Esophagus squamous epithelium (tissue), 5 donors: ENCODE measurements at regions not wholly inside any gene's neighbourhood (a gene's known extent, or its start where the extent isn't known, plus 50 kb on each side); places are given as distances from the start of the nearest gene placed in this dataset.
A peak's percentile ranks its signal among the peaks of the same experiment; 100 is the strongest.
"Not testable (repeated sequence)": the region's sequence is repeated elsewhere in the genome, so short reads cannot be mapped to it uniquely, and the experiment has no call there.

ENCODE experiments used
- DNase-seq: peaks from one replicate; lab custom pipeline; 2025; lab: John Stamatoyannopoulos, UW
- H3K27ac ChIP-seq, 4 donors: fragments of 200-600 bp; sonication (generic); one replicate each; pipeline ENCODE4 v1.5.1; 2016 to 2019; ENCODE audit warnings: mild to moderate bottlenecking in 1 of 4
- H3K27me3 ChIP-seq, 4 donors: fragments of 200-600 bp; sonication (generic); 1 replicate in 3 of 4; 2 replicates in 1 of 4; pipeline versions ENCODE4 v1.5.1 to v1.6.0; 2017 to 2021; ENCODE audit warnings: antibody characterized with exemption in 1 of 4
- H3K36me3 ChIP-seq, 3 donors: fragments of 200-600 bp; sonication (generic); one replicate each; pipeline ENCODE4 v1.5.1; 2016 to 2019
- H3K4me1 ChIP-seq, 3 donors: fragments of 200-600 bp; sonication (generic); one replicate each; pipeline ENCODE4 v1.5.1; 2017 to 2019
- H3K4me3 ChIP-seq, 4 donors: fragments of 200-600 bp; sonication (generic); 1 replicate in 3 of 4; 2 replicates in 1 of 4; pipeline ENCODE4 v1.5.1; 2016 to 2019; ENCODE audit warnings: mild to moderate bottlenecking in 2 of 4, moderate library complexity in 1 of 4
- H3K9me3 ChIP-seq, 3 donors: fragments of 200-600 bp; sonication (generic); one replicate each; pipeline ENCODE4 v1.5.1; 2016 to 2019
- POLR2A ChIP-seq, 4 donors: fragments of 450-650 bp; IDR thresholded peaks; one replicate each; pipeline ENCODE4 v1.6.1; 2017; ENCODE audit warnings: antibody characterized with exemption in 4 of 4, mild to moderate bottlenecking in 4 of 4, moderate library complexity in 3 of 4
- WGBS, 2 donors: methylation state at CpG; one replicate each; pipeline ENCODE4 v1.1.5; 2018; 5-methylcytosine and 5-hydroxymethylcytosine counted together
- intact Hi-C: fragments of 100-400 bp; cut with DNase I; formaldehyde crosslinking; loops from one replicate; pipeline ENCODE4 v1.15.0; 2022
- TF ChIP-seq, protein P1 (sequence below), 6 experiments: fragments of 450-650 bp in 4 of 6; fragments of 200-600 bp in 2 of 6; sonication (generic) in 2 of 6; IDR thresholded peaks; one replicate each; pipeline ENCODE4 v1.5.1; 2016 to 2019; ENCODE audit warnings: antibody characterized with exemption in 6 of 6, mild to moderate bottlenecking in 4 of 6, moderate library complexity in 4 of 6
- donor health status: DM: yes; HTN: yes; CAD: no.

DNA sequence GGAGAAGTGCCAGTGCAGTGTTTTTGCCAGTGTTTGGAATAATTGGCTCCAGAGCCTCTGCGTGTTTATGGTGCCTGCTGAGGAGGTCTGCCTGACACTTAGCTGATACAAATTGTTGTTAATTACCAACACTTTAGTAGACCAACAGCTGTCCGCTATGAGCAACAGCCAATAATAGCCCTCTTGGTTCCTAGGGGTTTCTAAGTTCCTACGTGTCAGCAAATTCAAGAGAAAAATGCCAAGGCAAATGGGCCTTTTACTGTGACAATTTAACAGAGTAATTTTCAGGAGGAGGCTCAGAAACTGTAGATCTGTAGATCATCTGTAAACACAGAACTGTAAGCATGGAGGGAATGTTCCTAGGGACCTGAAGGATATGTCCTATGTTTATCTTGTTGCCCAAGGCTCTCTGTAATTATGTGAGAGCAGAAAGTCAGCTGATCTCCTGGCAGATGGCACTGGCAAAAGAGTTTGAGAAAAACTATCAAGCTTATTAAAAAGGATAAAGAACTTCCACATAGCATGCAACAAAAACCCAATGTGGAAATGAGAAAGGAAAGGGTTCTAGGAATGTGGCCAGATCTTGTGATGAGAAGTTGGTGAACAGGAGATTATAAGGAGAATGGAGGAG, 157.7 kb downstream of the GJA1 start:
- no peak for DNase-seq
- TF ChIP-seq POLR2A (IDR thresholded peaks at IDR 0.05), result no peak
- TF ChIP-seq, protein P1, sequence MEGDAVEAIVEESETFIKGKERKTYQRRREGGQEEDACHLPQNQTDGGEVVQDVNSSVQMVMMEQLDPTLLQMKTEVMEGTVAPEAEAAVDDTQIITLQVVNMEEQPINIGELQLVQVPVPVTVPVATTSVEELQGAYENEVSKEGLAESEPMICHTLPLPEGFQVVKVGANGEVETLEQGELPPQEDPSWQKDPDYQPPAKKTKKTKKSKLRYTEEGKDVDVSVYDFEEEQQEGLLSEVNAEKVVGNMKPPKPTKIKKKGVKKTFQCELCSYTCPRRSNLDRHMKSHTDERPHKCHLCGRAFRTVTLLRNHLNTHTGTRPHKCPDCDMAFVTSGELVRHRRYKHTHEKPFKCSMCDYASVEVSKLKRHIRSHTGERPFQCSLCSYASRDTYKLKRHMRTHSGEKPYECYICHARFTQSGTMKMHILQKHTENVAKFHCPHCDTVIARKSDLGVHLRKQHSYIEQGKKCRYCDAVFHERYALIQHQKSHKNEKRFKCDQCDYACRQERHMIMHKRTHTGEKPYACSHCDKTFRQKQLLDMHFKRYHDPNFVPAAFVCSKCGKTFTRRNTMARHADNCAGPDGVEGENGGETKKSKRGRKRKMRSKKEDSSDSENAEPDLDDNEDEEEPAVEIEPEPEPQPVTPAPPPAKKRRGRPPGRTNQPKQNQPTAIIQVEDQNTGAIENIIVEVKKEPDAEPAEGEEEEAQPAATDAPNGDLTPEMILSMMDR (IDR thresholded peaks at IDR 0.05), result no peak
- H3K27me3 ChIP-seq, result no peaks in the 10 kb centered on the region
- WGBS, 2 donors, result 57 to 66% methylated on average over 3 of the region's 3 CpGs
- intact Hi-C loops, result no loop called here
- no peak overlapping the region for H3K4me3 ChIP-seq
- peak overlapping the region in 2 of 4 donors; percentile 36 to 70 for H3K27ac ChIP-seq
- H3K9me3 ChIP-seq, result no peaks in the 10 kb centered on the region
- H3K4me1 ChIP-seq, result peaks cover 0 to 32% (median 0%) of the 10 kb centered on the region in 3 donors
- no peaks in the 10 kb centered on the region for H3K36me3 ChIP-seq

DNA sequence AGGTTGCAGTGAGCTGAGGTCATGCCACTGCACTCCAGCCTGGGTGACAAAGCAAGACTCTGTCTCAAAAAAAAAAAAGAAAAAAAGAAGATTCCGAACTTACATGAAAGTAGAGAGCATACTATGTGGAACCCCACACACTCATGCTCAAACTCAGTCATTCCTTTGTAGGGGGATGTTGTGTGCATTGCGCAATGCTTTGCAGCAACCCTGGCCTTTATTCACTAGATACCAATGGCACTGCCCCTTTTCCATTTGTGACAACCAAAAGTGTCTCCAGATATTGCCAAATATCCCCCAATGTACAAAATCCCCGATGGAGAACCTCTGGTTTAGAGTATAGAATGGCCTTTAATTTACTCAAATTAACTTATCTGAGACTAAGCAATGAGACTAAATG, 158.6 kb downstream of the GJA1 start:
- H3K27ac ChIP-seq, result peak overlapping the region in 1 of 4 donors; percentile 70
- H3K27me3 ChIP-seq, result no peaks in the 10 kb centered on the region
- H3K4me1 ChIP-seq, result peaks cover 0 to 32% (median 0%) of the 10 kb centered on the region in 3 donors
- DNase-seq, result no peak
- intact Hi-C loops, result no loop called here
- 88 to 92% methylated on average over 3 of the region's 3 CpGs for WGBS, 2 donors
- H3K9me3 ChIP-seq, result no peaks in the 10 kb centered on the region
- TF ChIP-seq POLR2A (IDR thresholded peaks at IDR 0.05), result no peak
- TF ChIP-seq, protein P1 (IDR thresholded peaks at IDR 0.05), result no peak
- no peaks in the 10 kb centered on the region for H3K36me3 ChIP-seq
- H3K4me3 ChIP-seq, result no peak overlapping the region

DNA sequence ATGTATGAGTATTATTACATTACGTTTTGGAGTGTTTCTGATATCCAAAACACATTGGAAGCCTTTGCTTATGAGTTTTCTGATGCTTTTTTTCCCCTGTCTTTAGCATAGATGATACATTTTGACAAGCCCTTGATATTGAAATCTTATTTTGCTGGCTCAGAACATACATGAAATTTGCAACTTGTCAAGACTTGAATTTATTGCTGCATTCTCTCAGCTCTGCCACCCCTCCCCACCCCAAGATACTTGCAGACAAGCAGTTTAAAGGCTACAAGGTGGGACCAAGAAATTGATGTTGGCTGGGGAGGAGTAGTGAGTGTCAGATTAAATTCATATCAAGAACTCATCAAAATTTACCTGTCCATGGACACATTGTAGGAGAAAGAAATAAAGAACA, 160.2 kb downstream of the GJA1 start:
- Histone ChIP-seq H3K27me3 (no peaks in the 10 kb centered on the region), H3K36me3 (no peaks in the 10 kb centered on the region), H3K27ac (no peak overlapping the region), H3K4me1 (peaks cover 0 to 32% (median 0%) of the 10 kb centered on the region in 3 donors), H3K9me3 (no peaks in the 10 kb centered on the region), H3K4me3 (no peak overlapping the region)
- no peak for TF ChIP-seq POLR2A (IDR thresholded peaks at IDR 0.05)
- TF ChIP-seq, protein P1 (IDR thresholded peaks at IDR 0.05), result no peak
- 83 to 88% methylated on average over 1 of the region's 1 CpG for WGBS, 2 donors
- no peak for DNase-seq
- intact Hi-C loops, result no loop called here

DNA sequence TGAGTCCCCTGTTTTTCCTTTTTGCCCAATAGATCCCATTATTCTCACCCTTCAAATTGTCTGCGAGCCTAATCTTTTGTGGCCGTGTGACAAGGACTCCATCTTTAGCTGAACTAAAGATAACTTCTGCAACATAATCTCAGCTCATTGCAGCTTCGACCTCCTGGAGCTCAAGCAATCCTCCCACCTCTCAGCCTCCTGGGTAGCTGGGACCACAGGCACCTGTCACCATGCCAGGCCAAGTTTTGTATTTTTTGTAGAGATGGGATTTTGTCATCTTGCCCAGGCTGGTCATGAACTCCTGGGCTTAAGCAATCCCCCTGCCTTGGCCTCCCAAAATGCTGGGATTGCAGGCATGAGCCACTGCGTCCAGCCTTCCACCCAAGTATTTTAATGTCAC, 161.0 kb downstream of the GJA1 start:
- no peaks in the 10 kb centered on the region for H3K9me3 ChIP-seq
- intact Hi-C loops, result no loop called here
- TF ChIP-seq POLR2A (IDR thresholded peaks at IDR 0.05), result no peak
- TF ChIP-seq, protein P1 (IDR thresholded peaks at IDR 0.05), result no peak
- no peaks in the 10 kb centered on the region for H3K36me3 ChIP-seq
- H3K27ac ChIP-seq, result no peak overlapping the region
- H3K4me1 ChIP-seq, result peaks cover 0 to 32% (median 0%) of the 10 kb centered on the region in 3 donors
- WGBS, 2 donors, result 94 to 100% methylated on average over 3 to 4 of the region's 4 CpGs
- no peaks in the 10 kb centered on the region for H3K27me3 ChIP-seq
- no peak for DNase-seq
- no peak overlapping the region for H3K4me3 ChIP-seq

DNA sequence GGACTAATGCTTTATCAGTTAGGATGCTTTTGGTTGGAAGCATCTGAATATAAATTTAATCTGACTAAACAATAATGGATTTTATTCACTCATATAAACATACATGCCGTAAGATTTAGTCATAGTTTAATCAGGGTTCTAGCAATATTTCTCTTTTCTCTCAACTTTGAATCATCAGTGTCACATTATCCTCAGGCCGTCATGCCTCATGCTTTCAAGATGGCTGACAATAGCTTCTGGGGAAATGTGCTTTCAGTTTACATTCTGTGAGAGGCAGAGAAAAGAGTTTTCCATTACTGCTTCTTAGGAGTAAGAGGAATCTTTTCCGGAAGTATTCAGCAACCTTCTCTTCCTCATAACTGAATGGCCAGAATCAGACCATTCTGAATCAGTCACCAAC, 162.2 kb downstream of the GJA1 start:
- TF ChIP-seq, protein P1 (IDR thresholded peaks at IDR 0.05), result no peak
- TF ChIP-seq POLR2A (IDR thresholded peaks at IDR 0.05), result no peak
- H3K9me3 ChIP-seq, result no peaks in the 10 kb centered on the region
- H3K27ac ChIP-seq, result no peak overlapping the region
- WGBS, 2 donors, result 30 to 48% methylated on average over 3 of the region's 3 CpGs
- H3K4me3 ChIP-seq, result no peak overlapping the region
- H3K27me3 ChIP-seq, result no peaks in the 10 kb centered on the region
- intact Hi-C loops, result no loop called here
- no peaks in the 10 kb centered on the region for H3K36me3 ChIP-seq
- peaks cover 0 to 29% (median 0%) of the 10 kb centered on the region in 3 donors for H3K4me1 ChIP-seq
- no peak for DNase-seq

DNA sequence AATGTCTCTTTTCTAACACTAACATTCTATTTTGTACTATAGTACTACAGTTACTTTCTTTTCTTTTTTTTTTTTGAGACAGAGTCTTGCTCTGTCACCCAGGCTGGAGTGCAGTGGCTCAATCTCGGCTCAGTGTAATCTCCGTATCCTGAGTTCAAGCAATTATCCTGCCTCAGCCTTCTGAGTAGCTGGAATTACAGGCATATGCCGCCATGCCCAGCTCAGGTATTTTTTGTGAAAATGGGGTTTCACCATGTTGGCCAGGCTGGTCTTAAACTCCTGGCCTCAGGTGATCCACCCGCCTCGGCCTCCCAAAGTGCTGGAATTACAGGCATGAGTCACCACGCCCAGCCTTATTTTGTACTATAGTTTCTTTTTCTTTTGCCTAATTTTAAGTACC, 163.9 kb downstream of the GJA1 start:
- H3K4me3 ChIP-seq, DNase-seq, H3K36me3 ChIP-seq, H3K9me3 ChIP-seq, intact Hi-C loops, H3K27ac ChIP-seq, H3K27me3 ChIP-seq: not testable (repeated sequence)
- peaks cover 0 to 26% (median 0%) of the 10 kb centered on the region in 3 donors for H3K4me1 ChIP-seq
- WGBS, 2 donors, result 74 to 78% methylated on average over 6 of the region's 6 CpGs
